K562 (cell line): ENCODE measurements at regions not wholly inside any gene's neighbourhood (a gene's known extent, or its start where the extent isn't known, plus 50 kb on each side); places are given as distances from the start of the nearest gene placed in this dataset.

Experiments
- IRF9 ChIP-seq: fragments of 450-650 bp; IDR thresholded peaks from 2 replicates; pipeline ENCODE4 v1.6.1; 2016; ENCODE audit warnings: missing biosample characterization, missing genetic modification characterization
- SREBF1 ChIP-seq: fragments of 150-350 bp; IDR thresholded peaks from 2 replicates; pipeline ENCODE4 v1.6.1; 2014; ENCODE audit warnings: antibody characterized with exemption, low read depth, low read length, borderline replicate concordance
- ZBTB17 ChIP-seq: fragments of 450-650 bp; formaldehyde crosslinking; IDR thresholded peaks from 2 replicates; pipeline ENCODE4 v1.4.0; 2020; ENCODE audit warnings: mild to moderate bottlenecking
- ZNF780A ChIP-seq: fragments of 250-450 bp; sonication (Bioruptor Pico); IDR thresholded peaks from 2 replicates; pipeline ENCODE4 v1.5.0; 2021; ENCODE audit warnings: mild to moderate bottlenecking
- TF ChIP-seq, protein P1 (sequence below), 2 experiments: fragments of 450-650 bp; formaldehyde crosslinking in 1 of 2; IDR thresholded peaks; 2 replicates each; pipeline versions ENCODE4 v1.4.0 to v1.6.1; 2014 to 2020; ENCODE audit warnings: mild to moderate bottlenecking in 2 of 2, borderline replicate concordance in 1 of 2, low read depth in 1 of 2

DNA sequence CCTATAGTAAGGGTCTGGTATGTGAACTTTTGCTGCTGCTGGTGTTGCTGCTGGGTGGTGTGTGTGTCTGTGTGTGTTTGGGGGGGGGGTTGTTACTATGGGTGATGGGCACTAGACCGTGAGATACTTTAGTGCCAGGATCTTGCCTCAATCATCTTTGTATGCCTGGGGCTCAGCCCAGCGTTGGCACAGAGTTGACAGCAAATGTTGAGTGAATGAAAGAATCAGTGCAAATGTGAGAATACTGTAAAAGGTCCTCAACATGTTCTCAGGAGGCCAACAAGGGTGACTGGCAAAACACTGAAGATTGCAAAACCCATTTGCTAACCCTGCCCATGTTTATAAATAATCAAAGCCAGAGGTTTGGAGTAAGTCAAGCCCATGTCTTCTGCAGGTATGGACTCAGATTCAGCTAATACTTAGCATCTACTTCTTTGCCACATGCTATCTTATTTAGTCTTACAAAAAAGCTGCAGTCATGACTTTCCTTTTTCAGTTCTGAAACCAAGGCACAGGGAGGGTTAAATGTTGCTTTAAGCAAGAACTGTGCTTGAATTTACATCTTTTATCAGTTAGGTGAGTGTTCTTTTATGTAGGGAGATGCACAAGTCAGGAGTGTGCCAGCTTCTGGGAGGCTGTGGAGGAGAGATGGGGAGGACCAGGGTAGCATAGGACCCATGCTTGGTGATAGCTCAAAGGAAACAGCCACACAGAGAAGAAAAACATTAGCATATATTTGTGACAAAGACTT, 125.3 kb upstream of the SPACA1 start (continued):
- TF ChIP-seq, protein P1, sequence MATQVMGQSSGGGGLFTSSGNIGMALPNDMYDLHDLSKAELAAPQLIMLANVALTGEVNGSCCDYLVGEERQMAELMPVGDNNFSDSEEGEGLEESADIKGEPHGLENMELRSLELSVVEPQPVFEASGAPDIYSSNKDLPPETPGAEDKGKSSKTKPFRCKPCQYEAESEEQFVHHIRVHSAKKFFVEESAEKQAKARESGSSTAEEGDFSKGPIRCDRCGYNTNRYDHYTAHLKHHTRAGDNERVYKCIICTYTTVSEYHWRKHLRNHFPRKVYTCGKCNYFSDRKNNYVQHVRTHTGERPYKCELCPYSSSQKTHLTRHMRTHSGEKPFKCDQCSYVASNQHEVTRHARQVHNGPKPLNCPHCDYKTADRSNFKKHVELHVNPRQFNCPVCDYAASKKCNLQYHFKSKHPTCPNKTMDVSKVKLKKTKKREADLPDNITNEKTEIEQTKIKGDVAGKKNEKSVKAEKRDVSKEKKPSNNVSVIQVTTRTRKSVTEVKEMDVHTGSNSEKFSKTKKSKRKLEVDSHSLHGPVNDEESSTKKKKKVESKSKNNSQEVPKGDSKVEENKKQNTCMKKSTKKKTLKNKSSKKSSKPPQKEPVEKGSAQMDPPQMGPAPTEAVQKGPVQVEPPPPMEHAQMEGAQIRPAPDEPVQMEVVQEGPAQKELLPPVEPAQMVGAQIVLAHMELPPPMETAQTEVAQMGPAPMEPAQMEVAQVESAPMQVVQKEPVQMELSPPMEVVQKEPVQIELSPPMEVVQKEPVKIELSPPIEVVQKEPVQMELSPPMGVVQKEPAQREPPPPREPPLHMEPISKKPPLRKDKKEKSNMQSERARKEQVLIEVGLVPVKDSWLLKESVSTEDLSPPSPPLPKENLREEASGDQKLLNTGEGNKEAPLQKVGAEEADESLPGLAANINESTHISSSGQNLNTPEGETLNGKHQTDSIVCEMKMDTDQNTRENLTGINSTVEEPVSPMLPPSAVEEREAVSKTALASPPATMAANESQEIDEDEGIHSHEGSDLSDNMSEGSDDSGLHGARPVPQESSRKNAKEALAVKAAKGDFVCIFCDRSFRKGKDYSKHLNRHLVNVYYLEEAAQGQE (IDR thresholded peaks at IDR 0.05; ENCODE audit: borderline replicate concordance), result no peak
- TF ChIP-seq, protein P1 (CRISPR knock-in tag; IDR thresholded peaks at IDR 0.05; ENCODE audit: low read depth), result no peak
- TF ChIP-seq ZBTB17, result no peak
- TF ChIP-seq ZNF780A (CRISPR knock-in tag), result no peak
- TF ChIP-seq SREBF1, result no peak
- TF ChIP-seq IRF9, result no peak
